Left lung (tissue), 4 donors: ENCODE measurements at regions not wholly inside any gene's neighbourhood (a gene's known extent, or its start where the extent isn't known, plus 50 kb on each side); places are given as distances from the start of the nearest gene placed in this dataset.

Experiments
- ATAC-seq: fragments of 200-7000 bp; cut with Tn5 transposase; one replicate; pipeline ENCODE4 v1.9.1; 2020; ENCODE audit warnings: moderate library complexity
- DNase-seq, 4 donors: peaks; one replicate each; pipeline ENCODE4 v3.0.0-alpha.2; 2013 to 2020
- H3K27ac ChIP-seq, 2 donors: fragments of 200-600 bp; sonication (generic) in 1 of 2; one replicate each; pipeline versions ENCODE4 v1.5.0 to v1.8.0; 2020 to 2021
- H3K27me3 ChIP-seq, 2 donors: fragments of 200-600 bp; sonication (generic) in 1 of 2; one replicate each; pipeline versions ENCODE4 v1.5.0 to v1.8.0; 2020 to 2021
- H3K36me3 ChIP-seq, 2 donors: fragments of 200-600 bp; sonication (generic) in 1 of 2; one replicate each; pipeline versions ENCODE4 v1.5.0 to v1.8.0; 2020 to 2021
- H3K4me1 ChIP-seq, 2 donors: fragments of 200-600 bp; one replicate each; pipeline ENCODE4 v1.8.0; 2021
- H3K4me3 ChIP-seq, 2 donors: fragments of 200-600 bp; sonication (generic) in 1 of 2; one replicate each; pipeline versions ENCODE4 v1.5.0 to v1.8.0; 2020 to 2021; ENCODE audit warnings: mild to moderate bottlenecking in 1 of 2
- H3K9me3 ChIP-seq, 2 donors: fragments of 200-600 bp; sonication (generic) in 1 of 2; one replicate each; pipeline versions ENCODE4 v1.5.0 to v1.8.0; 2020 to 2021
- intact Hi-C, 2 donors: fragments of 100-400 bp; cut with DNase I; formaldehyde crosslinking; loops; one replicate each; pipeline versions ENCODE4 v1.11.2 to v1.14.2; 2022
- TF ChIP-seq, protein P1 (sequence below), 2 donors: fragments of 200-600 bp; sonication (generic) in 1 of 2; IDR thresholded peaks; one replicate each; pipeline versions ENCODE4 v1.5.0 to v1.8.0; 2021; ENCODE audit warnings: antibody characterized with exemption in 2 of 2
- donor health status: DM: no; HTN: yes; CAD: no.
- donor health status: DM: no; HTN: no; CAD: no.

DNA sequence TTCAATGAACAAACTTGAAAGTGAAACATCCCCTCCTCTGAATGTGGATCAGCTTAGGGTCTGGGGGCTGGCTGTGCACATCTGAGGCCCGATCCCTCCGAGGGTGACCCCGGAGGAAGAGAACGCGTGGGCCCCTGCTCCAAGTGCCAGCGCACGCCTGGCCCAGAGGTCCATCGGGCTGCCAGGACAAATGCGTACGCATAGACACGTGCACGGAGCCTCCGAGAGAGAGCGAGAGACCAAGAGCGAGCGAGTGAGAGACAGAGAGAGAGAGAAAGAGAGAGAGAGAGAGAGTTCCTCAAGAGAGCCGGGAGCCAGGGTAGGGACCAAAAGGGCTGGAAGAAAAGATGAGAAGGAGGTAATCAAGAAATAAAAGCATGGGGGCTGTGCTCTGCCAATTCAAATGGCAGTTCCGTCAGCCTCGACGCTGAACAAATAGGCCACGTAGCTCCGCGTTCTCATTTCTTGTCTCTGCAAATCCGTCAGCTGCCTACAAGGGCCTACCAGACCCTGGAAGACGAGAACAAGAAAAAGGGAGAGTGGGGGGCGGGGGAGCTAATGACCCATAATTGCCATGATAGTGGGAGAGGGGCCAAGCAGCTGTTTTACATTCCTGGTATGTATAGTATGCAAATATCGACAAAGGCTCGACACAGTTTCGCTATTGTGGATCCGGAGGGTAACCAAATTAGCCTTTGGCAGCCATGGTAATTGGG lies 435.3 kb upstream of the ZFHX3 start:
- Histone ChIP-seq H3K4me3 (no peak overlapping the region), H3K27ac (no peak overlapping the region), H3K9me3 (no peaks in the 10 kb centered on the region), H3K27me3 (peaks cover 0 to 28% of the 10 kb centered on the region in 2 donors), H3K4me1 (no peaks in the 10 kb centered on the region), H3K36me3 (no peaks in the 10 kb centered on the region)
- intact Hi-C loops = no loop called here
- no peak for ATAC-seq
- TF ChIP-seq, protein P1, sequence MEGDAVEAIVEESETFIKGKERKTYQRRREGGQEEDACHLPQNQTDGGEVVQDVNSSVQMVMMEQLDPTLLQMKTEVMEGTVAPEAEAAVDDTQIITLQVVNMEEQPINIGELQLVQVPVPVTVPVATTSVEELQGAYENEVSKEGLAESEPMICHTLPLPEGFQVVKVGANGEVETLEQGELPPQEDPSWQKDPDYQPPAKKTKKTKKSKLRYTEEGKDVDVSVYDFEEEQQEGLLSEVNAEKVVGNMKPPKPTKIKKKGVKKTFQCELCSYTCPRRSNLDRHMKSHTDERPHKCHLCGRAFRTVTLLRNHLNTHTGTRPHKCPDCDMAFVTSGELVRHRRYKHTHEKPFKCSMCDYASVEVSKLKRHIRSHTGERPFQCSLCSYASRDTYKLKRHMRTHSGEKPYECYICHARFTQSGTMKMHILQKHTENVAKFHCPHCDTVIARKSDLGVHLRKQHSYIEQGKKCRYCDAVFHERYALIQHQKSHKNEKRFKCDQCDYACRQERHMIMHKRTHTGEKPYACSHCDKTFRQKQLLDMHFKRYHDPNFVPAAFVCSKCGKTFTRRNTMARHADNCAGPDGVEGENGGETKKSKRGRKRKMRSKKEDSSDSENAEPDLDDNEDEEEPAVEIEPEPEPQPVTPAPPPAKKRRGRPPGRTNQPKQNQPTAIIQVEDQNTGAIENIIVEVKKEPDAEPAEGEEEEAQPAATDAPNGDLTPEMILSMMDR (IDR thresholded peaks at IDR 0.05) = no peak
- DNase-seq = no peak

- no peaks in the 10 kb centered on the region for H3K9me3 ChIP-seq
- H3K4me3 ChIP-seq = no peak overlapping the region
- ATAC-seq (no peak), DNase-seq (no peak)
- H3K36me3 ChIP-seq = no peaks in the 10 kb centered on the region
- H3K27ac ChIP-seq = no peak overlapping the region
- no peaks in the 10 kb centered on the region for H3K4me1 ChIP-seq
- intact Hi-C loops = no loop called here
- peaks cover 0 to 28% of the 10 kb centered on the region in 2 donors for H3K27me3 ChIP-seq
- TF ChIP-seq, protein P1 (IDR thresholded peaks at IDR 0.05) = no peak
Measured at GRCh38 chr16:73482310-73482709, 434.4 kb upstream of the ZFHX3 start.

DNA sequence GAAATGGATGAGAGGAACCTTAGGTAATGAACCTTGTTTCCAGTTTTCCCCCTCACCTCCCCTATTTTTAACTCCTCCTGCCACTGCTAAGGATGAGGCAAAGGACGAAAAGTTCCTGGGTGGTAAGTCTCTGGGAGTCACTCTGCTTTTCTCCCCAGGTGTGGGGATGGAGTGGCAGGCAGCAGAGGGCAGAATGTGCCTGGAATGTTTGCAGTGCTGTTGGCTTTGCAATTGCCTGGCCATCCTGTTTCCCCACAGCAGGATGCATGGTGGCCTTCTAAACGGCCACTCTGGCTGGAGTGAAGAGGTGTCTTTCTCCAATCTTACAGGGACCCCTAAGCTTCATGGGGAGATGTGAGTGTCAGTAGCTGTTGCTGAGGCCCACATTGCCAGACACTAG lies 432.5 kb upstream of the ZFHX3 start:
- H3K4me3 ChIP-seq = no peak overlapping the region
- DNase-seq (no peak), ATAC-seq (no peak)
- H3K36me3 ChIP-seq = no peaks in the 10 kb centered on the region
- intact Hi-C loops = no loop called here
- no peaks in the 10 kb centered on the region for H3K4me1 ChIP-seq
- TF ChIP-seq, protein P1 (IDR thresholded peaks at IDR 0.05) = no peak
- H3K27me3 ChIP-seq = peaks cover 0 to 28% of the 10 kb centered on the region in 2 donors
- H3K9me3 ChIP-seq = no peaks in the 10 kb centered on the region
- no peak overlapping the region for H3K27ac ChIP-seq

DNA sequence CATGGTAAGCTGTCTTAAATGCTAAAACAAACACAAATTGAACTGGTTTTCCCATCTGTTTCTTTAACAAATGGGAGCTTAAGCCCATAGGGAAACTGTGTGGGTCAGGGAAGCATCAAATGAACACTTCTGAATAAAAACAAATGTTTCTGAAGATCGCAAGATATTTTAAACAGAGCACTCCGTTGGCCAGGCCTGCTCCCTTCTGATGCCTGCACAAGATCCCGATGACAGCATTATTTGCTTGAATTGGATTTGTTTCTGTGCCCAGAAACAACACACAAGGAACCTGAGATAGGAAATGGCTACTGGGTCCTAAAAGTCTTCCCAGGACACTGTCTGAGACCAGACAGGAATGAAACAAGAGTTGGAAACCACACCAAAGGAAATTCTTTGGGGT lies 425.8 kb upstream of the ZFHX3 start:
- Histone ChIP-seq H3K9me3 (no peaks in the 10 kb centered on the region), H3K36me3 (no peaks in the 10 kb centered on the region), H3K4me3 (no peak overlapping the region), H3K27ac (no peak overlapping the region), H3K4me1 (no peaks in the 10 kb centered on the region), H3K27me3 (no peaks in the 10 kb centered on the region)
- DNase-seq = no peak
- TF ChIP-seq, protein P1 (IDR thresholded peaks at IDR 0.05) = no peak
- intact Hi-C loops = no loop called here
- ATAC-seq = no peak

DNA sequence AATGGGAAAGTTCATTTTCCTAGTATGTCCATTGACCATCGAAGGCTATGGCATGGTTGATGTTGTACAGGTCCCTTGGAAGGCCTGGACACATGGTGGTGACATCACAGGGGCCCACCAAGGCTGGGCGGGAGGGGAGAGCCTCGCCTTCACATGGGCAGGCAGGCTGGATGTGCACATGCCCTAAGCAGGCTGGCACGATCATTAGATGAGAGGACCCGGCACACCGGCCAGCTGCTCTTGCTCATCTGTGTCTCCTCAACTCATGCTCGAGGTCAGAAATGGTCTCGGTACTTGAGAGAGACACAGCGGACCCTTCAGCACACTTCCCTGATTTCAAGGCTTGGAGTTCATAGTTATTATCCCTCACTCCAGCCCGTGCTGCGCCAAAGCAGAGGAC lies 416.9 kb upstream of the ZFHX3 start:
- Histone ChIP-seq H3K4me1 (no peaks in the 10 kb centered on the region), H3K9me3 (peaks cover 0 to 7% of the 10 kb centered on the region in 2 donors), H3K4me3 (no peak overlapping the region), H3K27me3 (no peaks in the 10 kb centered on the region), H3K36me3 (no peaks in the 10 kb centered on the region), H3K27ac (no peak overlapping the region)
- intact Hi-C loops = no loop called here
- TF ChIP-seq, protein P1 (IDR thresholded peaks at IDR 0.05) = no peak
- DNase-seq (no peak), ATAC-seq (no peak)
